Sigmoid colon (tissue), 6 donors: ENCODE measurements at regions not wholly inside any gene's neighbourhood (a gene's known extent, or its start where the extent isn't known, plus 50 kb on each side); places are given as distances from the start of the nearest gene placed in this dataset.

Source experiments
- DNase-seq: peaks from one replicate; pipeline ENCODE4 v3.0.0-alpha.2; 2019
- H3K27ac ChIP-seq, 4 donors: fragments of 200-600 bp; sonication (generic); one replicate each; pipeline ENCODE4 v1.5.1; 2016 to 2019; ENCODE audit warnings: mild to moderate bottlenecking in 1 of 4
- H3K27me3 ChIP-seq, 3 donors: fragments of 200-600 bp; sonication (generic); one replicate each; pipeline ENCODE4 v1.5.1; 2019; ENCODE audit warnings: mild to moderate bottlenecking in 1 of 3
- H3K36me3 ChIP-seq, 4 donors: fragments of 200-600 bp; sonication (generic); one replicate each; pipeline ENCODE4 v1.5.1; 2016 to 2019
- H3K4me1 ChIP-seq, 4 donors: fragments of 200-600 bp; sonication (generic); one replicate each; pipeline ENCODE4 v1.5.1; 2017 to 2019
- H3K4me3 ChIP-seq, 4 donors: fragments of 200-600 bp; sonication (generic); one replicate each; pipeline ENCODE4 v1.5.1; 2017 to 2019; ENCODE audit warnings: mild to moderate bottlenecking in 2 of 4, moderate library complexity in 1 of 4
- H3K9me3 ChIP-seq, 4 donors: fragments of 200-600 bp in 3 of 4; sonication (generic) in 3 of 4; one replicate each; pipeline versions ENCODE4 v1.5.1 to v1.6.1; 2013 to 2019
- CTCF ChIP-seq, 4 experiments: fragments of 450-650 bp in 3 of 4; fragments of 200-600 bp in 1 of 4; IDR thresholded peaks; one replicate each; pipeline ENCODE4 v1.5.1; 2016 to 2019; ENCODE audit warnings: antibody characterized with exemption in 4 of 4, mild to moderate bottlenecking in 3 of 4, moderate library complexity in 2 of 4
- EP300 ChIP-seq, 4 donors: sonication (generic); formaldehyde crosslinking; IDR thresholded peaks; one replicate each; pipeline ENCODE4 v1.6.1; 2017; ENCODE audit warnings: antibody characterized with exemption in 4 of 4
- POLR2A ChIP-seq, 2 donors: fragments of 450-650 bp; IDR thresholded peaks; one replicate each; pipeline ENCODE4 v1.6.1; 2016; ENCODE audit warnings: antibody characterized with exemption in 2 of 2, mild to moderate bottlenecking in 2 of 2, moderate library complexity in 2 of 2
- POLR2AphosphoS5 ChIP-seq, 4 donors: sonication (generic); formaldehyde crosslinking; IDR thresholded peaks; one replicate each; pipeline ENCODE4 v1.6.1; 2017; ENCODE audit warnings: antibody characterized with exemption in 4 of 4
- WGBS, 2 donors: extraction: QIAGEN DNeasy Blood & Tissue Kit; methylation state at CpG; one replicate each; pipeline ENCODE4 v1.1.7; 2013; 5-methylcytosine and 5-hydroxymethylcytosine counted together
- intact Hi-C: fragments of 100-400 bp; cut with DNase I; formaldehyde crosslinking; loops from one replicate; pipeline ENCODE4 v1.15.1; 2023
- donor health status: healthy with polysubstance abuse.
- donor health status: healthy.

- TF ChIP-seq CTCF (IDR thresholded peaks at IDR 0.05): no peak
- H3K27ac ChIP-seq: peak overlapping the region in 1 of 4 donors; percentile 43
- intact Hi-C loops: no loop called here
- no peak for DNase-seq
- peaks cover 0 to 29% (median 13%) of the 10 kb centered on the region in 4 donors for H3K4me1 ChIP-seq
- H3K36me3 ChIP-seq: no peaks in the 10 kb centered on the region
- H3K4me3 ChIP-seq: no peak overlapping the region
- no peaks in the 10 kb centered on the region for H3K27me3 ChIP-seq
- H3K9me3 ChIP-seq: no peaks in the 10 kb centered on the region
Measured at GRCh38 chr6:74976026-74976425, 229.8 kb downstream of the COL12A1 start.

DNA sequence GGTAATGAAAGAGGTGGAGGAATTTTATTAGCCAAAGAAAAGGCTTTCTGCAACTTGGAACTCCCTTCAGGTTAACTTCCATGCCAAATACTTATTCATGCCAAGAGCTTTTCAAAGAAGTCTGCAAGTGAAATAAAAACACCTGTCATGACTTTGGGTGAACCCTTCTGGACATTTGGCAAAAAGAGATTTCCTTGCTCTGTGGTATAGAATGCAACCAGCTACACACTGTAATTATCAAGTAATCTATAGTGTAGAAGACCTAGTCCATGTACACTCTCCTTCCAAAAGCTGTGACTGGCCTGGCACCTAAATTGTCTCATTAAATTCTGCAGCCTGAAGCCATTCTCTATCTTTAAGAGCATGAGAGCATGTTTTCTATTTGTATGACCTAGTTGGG lies 232.3 kb downstream of the COL12A1 start:
- peaks cover 0 to 29% (median 13%) of the 10 kb centered on the region in 4 donors for H3K4me1 ChIP-seq
- H3K9me3 ChIP-seq: no peaks in the 10 kb centered on the region
- H3K27ac ChIP-seq: peak overlapping the region in 1 of 4 donors; percentile 5
- DNase-seq: no peak
- TF ChIP-seq CTCF (IDR thresholded peaks at IDR 0.05) (no peak), POLR2AphosphoS5 (IDR thresholded peaks at IDR 0.05) (no peak), POLR2A (IDR thresholded peaks at IDR 0.05) (no peak), EP300 (IDR thresholded peaks at IDR 0.05) (no peak)
- intact Hi-C loops: no loop called here
- no peaks in the 10 kb centered on the region for H3K36me3 ChIP-seq
- H3K4me3 ChIP-seq: no peak overlapping the region
- H3K27me3 ChIP-seq: no peaks in the 10 kb centered on the region

GRCh38 chr6:74971633-74972032 lies 234.2 kb downstream of the COL12A1 start:
- H3K27ac ChIP-seq: no peak overlapping the region
- H3K9me3 ChIP-seq: peaks cover 0 to under 1% (median 0%) of the 10 kb centered on the region in 4 donors
- intact Hi-C loops: no loop called here
- no peaks in the 10 kb centered on the region for H3K27me3 ChIP-seq
- no peak overlapping the region for H3K4me3 ChIP-seq
- H3K4me1 ChIP-seq: peaks cover 0 to 22% (median 13%) of the 10 kb centered on the region in 4 donors
- H3K36me3 ChIP-seq: no peaks in the 10 kb centered on the region
- no peak for DNase-seq
- TF ChIP-seq POLR2A (IDR thresholded peaks at IDR 0.05) (no peak), POLR2AphosphoS5 (IDR thresholded peaks at IDR 0.05) (no peak), CTCF (IDR thresholded peaks at IDR 0.05) (no peak), EP300 (IDR thresholded peaks at IDR 0.05) (no peak)

DNA sequence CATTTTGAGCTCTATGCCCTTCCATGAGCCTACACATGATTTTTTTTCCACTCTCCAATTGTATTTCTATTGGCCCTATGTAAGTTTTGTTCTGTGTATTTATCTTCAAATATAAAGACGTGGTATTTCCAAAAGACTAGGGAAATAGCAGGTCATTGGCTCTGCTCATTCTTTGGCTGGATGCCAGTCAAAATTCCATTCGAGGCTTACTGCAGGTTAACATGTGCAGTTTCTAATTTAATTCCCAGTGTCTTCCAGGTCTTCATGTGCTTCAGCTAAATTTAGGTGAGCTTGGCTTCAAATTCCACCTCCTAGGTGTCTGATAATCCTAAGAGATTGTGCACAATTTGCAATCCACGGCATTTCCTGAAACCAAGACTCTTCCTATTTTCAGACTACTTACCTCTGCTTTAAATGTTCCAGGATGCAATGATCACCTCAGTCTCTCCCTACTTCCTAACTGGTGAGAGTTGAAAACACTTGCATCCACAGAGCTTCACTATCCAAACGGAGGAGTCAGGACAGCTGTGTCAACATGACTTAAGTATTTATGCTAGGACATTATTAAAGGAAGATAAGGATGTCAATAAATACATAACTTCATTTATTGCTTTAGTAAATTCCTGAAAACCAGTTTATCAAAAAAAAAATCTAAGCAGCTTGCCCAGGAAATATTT lies 236.1 kb downstream of the COL12A1 start:
- Histone ChIP-seq H3K27me3 (no peaks in the 10 kb centered on the region), H3K4me1 (peaks cover 0 to 21% (median 13%) of the 10 kb centered on the region in 4 donors), H3K36me3 (no peaks in the 10 kb centered on the region), H3K9me3 (peaks cover 0 to 6% (median 0%) of the 10 kb centered on the region in 4 donors), H3K4me3 (no peak overlapping the region), H3K27ac (no peak overlapping the region)
- intact Hi-C loops: no loop called here
- TF ChIP-seq CTCF (IDR thresholded peaks at IDR 0.05) (no peak), POLR2A (IDR thresholded peaks at IDR 0.05) (no peak), EP300 (IDR thresholded peaks at IDR 0.05) (no peak), POLR2AphosphoS5 (IDR thresholded peaks at IDR 0.05) (no peak)
- no peak for DNase-seq
- WGBS, 2 donors: 30 to 62% methylated on average over 4 of the region's 4 CpGs

DNA sequence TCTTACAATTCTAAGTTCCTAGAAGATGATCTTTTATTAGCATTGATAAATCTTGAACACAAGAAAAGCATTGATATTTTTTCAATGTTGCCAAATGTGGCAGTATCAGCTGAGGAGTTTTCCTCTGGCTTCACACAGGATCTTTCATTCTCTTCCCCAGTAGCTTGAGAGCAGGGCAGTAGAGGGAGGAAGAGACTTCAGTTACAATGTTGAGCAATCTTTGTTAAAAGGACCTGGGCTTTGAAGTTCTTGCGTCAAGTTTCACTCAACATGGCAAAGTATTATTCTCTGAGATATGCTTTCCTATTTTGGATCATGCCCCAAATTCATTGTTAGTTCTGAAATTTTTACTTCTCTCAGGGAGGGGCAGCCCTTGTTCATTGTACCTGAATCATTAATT lies 238.0 kb downstream of the COL12A1 start:
- H3K27ac ChIP-seq: no peak overlapping the region

More for the DNA sequence above, 238.0 kb downstream of the COL12A1 start:
- peaks cover 0 to 9% (median 4%) of the 10 kb centered on the region in 4 donors for H3K4me1 ChIP-seq
- H3K4me3 ChIP-seq: no peak overlapping the region
- H3K9me3 ChIP-seq: peaks cover 0 to 6% (median 0%) of the 10 kb centered on the region in 4 donors
- no peak for DNase-seq
- H3K27me3 ChIP-seq: no peaks in the 10 kb centered on the region
- intact Hi-C loops: no loop called here
- 93 to 97% methylated on average over 1 of the region's 1 CpG for WGBS, 2 donors
- no peaks in the 10 kb centered on the region for H3K36me3 ChIP-seq
- no peak for TF ChIP-seq CTCF (IDR thresholded peaks at IDR 0.05)
- no peak for TF ChIP-seq POLR2AphosphoS5 (IDR thresholded peaks at IDR 0.05)
- no peak for TF ChIP-seq EP300 (IDR thresholded peaks at IDR 0.05)
- no peak for TF ChIP-seq POLR2A (IDR thresholded peaks at IDR 0.05)
